SK-N-MC (cell line): ENCODE measurements at regions not wholly inside any gene's neighbourhood (a gene's known extent, or its start where the extent isn't known, plus 50 kb on each side); places are given as distances from the start of the nearest gene placed in this dataset.

Experiments
- EZH2 ChIP-seq: fragments of 200-600 bp; sonication (generic); IDR thresholded peaks from one replicate; pipeline ENCODE4 v1.6.1; 2017; ENCODE audit warnings: antibody characterized with exemption
- POLR2AphosphoS5 ChIP-seq: IDR thresholded peaks from 2 replicates; pipeline ENCODE4 v1.6.1; 2012; ENCODE audit warnings: mild to moderate bottlenecking, low read depth, low read length, borderline replicate concordance

GRCh38 chr10:56035489-56035888, 325.6 kb downstream of the ZWINT start:
- no peak for TF ChIP-seq POLR2AphosphoS5
- no peak for TF ChIP-seq EZH2
